ENCODE measurements at regions not wholly inside any gene's neighbourhood (a gene's known extent, or its start where the extent isn't known, plus 50 kb on each side); places are given as distances from the start of the nearest gene placed in this dataset.

DNA sequence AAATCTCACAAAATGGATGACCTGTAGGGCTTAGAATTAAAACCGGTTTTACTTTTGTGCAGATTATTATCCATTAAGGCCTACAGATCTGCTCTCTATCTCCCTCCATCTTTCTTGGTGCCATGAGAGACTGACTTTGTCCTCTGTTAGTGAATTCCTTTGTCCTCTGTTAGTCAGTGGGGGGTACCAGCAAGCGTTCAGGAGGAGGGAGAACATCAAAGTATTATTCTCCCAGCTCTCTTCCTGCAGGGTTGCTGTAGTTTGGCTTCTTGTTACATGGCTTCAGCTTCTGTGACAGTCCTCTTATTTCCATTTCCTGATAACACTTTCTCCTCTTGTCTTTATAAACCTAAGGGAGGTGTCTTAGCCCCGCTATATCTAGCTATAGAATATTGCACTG is 850.5 kb upstream of the SEMA6A start:
- WGBS, 10 experiments, result 10 to 88% (median 62%) methylated on average over 1 to 3 of the region's 3 CpGs
- peaks cover 0 to 2% of the 10 kb centered on the region in 2 donors for H3K4me1 ChIP-seq (replicated peaks in 1 of 2)
- ATAC-seq (replicated peaks in 6 of 8), result no peak
- no peak overlapping the region for H3K27ac ChIP-seq
- H3K4me3 ChIP-seq, result no peak overlapping the region
- in situ Hi-C loops (cut with MboI; ENCODE audit: low pct_unique_long_range_greater_than_20kb in 2 of 9, low sequenced_read_pairs in 9 of 9, unreplicated experiment in 9 of 9), result no loop called here

DNA sequence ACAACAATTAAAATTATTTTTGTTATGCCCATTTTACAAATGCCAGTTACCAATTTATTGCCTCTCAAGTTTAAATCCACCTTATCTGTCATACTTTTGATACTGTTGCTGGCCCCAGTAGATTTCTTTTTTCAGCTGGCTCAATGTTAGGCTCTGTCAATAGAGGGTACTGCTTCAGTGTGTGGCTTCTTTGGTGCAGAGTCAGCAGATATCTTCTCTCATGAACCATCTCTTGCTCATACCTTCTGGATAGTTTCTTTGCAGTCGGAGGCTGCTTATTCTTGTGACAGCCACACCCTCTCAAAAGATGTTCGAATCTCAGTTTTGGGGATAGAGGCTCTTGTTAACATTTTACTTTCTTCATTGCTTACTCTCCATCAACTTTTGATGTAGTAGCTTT is 849.9 kb upstream of the SEMA6A start:
- no peak overlapping the region for H3K4me3 ChIP-seq
- WGBS, 10 experiments, result 10 to 100% (median 100%) methylated on average over 1 to 2 of the region's 2 CpGs
- ATAC-seq (replicated peaks in 6 of 8), result no peak
- no peak overlapping the region for H3K27ac ChIP-seq
- in situ Hi-C loops (cut with MboI; ENCODE audit: low pct_unique_long_range_greater_than_20kb in 2 of 9, low sequenced_read_pairs in 9 of 9, unreplicated experiment in 9 of 9), result no loop called here
- peaks cover 0 to 2% of the 10 kb centered on the region in 2 donors for H3K4me1 ChIP-seq (replicated peaks in 1 of 2)

DNA sequence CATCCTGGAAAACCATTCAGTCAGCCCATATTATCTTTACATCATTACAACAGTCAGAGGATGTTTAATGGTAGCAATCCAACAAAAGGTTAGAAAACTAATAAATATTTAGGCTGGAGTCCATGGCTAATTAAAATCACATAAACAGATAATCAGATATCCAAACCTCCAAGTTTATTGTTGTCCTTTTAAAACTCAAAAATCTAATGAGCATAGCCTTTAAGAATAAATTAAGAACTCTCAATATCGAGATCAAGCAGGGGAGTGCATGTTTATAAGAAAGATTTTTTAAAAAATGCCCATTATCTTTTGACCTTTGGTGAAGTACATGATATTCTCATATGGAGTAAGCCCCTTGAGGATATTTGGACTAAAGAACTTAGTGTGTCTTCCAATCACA is 842.9 kb upstream of the SEMA6A start:
- ATAC-seq (replicated peaks in 6 of 8), result no peak
- no peak overlapping the region for H3K27ac ChIP-seq
- no peak overlapping the region for H3K4me3 ChIP-seq
- H3K4me1 ChIP-seq (replicated peaks in 1 of 2), result no peaks in the 10 kb centered on the region
- 0 to 100% (median 52%) methylated on average over 1 of the region's 1 CpG; no CpG with 5 or more reads in 2 of the 10 experiments for WGBS, 10 experiments
- in situ Hi-C loops (cut with MboI; ENCODE audit: low pct_unique_long_range_greater_than_20kb in 2 of 9, low sequenced_read_pairs in 9 of 9, unreplicated experiment in 9 of 9), result no loop called here

DNA sequence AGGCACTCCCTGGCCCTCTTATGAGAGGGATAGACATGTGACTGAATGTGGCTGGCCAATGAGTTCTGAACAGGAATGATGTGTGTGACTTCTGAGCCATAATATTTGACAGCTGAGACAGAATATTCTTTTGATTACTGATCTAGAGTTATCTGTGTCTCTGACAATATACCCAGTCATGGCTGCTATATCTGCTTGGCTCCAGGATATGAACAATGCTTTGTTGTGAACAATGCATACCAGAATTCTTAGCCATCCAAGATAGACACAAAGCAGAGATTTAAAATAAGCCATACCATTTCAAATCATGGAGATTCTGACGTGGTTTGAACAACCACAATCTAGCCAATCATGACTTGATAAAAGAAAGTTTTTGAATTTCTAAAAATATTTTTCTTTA is 840.3 kb upstream of the SEMA6A start:
- Histone ChIP-seq H3K4me1 (replicated peaks in 1 of 2) (no peaks in the 10 kb centered on the region), H3K4me3 (no peak overlapping the region), H3K27ac (no peak overlapping the region)
- WGBS, 10 experiments, result 10 to 100% (median 80%) methylated on average over 1 of the region's 1 CpG; no CpG with 5 or more reads in 2 of the 10 experiments
- in situ Hi-C loops (cut with MboI; ENCODE audit: low pct_unique_long_range_greater_than_20kb in 2 of 9, low sequenced_read_pairs in 9 of 9, unreplicated experiment in 9 of 9), result no loop called here
- ATAC-seq (replicated peaks in 6 of 8), result no peak

DNA sequence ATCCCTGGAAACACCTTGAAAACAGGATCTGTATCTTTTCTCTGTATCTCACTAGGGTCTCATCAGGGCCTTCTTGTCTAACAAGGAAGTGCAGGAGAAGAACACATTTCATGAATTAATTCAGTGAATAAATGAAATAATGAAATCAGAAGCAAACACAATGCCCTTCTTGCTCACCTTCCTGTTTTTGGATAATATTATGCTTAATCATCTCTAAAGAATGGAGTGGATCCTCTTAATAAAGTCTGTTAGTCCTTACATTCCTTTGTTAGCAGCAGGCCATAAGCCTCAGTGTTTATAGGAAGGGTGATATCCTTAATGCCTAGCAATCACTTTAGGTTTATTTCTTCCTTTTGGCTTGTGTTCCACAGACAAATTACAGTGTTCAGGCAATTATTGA is 837.1 kb upstream of the SEMA6A start:
- Histone ChIP-seq H3K4me1 (replicated peaks in 1 of 2) (no peaks in the 10 kb centered on the region), H3K27ac (no peak overlapping the region), H3K4me3 (no peak overlapping the region)
- in situ Hi-C loops (cut with MboI; ENCODE audit: low pct_unique_long_range_greater_than_20kb in 2 of 9, low sequenced_read_pairs in 9 of 9, unreplicated experiment in 9 of 9), result no loop called here
- ATAC-seq (replicated peaks in 6 of 8), result no peak

DNA sequence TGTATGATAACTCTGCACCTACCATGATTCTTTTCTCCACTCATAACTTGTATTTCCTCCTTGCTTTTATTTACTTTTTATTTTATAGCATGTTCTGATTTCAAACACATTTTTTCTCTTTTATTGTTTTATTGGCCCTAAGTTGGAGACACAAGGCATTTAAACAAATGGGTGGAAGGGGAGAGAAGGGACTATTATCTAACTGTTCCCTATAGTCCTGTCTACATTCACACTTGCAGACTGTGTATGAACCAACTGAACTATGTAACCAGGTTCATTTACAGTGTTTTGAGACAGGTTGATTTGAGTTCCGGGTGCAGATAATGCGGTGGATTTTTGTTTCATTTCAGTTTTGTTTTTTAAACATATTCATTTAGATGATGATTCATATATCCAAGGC is 830.6 kb upstream of the SEMA6A start:
- Histone ChIP-seq H3K4me1 (replicated peaks in 1 of 2) (no peaks in the 10 kb centered on the region), H3K27ac (no peak overlapping the region), H3K4me3 (no peak overlapping the region)
- ATAC-seq (replicated peaks in 6 of 8), result no peak
- in situ Hi-C loops (cut with MboI; ENCODE audit: low pct_unique_long_range_greater_than_20kb in 2 of 9, low sequenced_read_pairs in 9 of 9, unreplicated experiment in 9 of 9), result no loop called here
- WGBS, 10 experiments, result 38 to 100% (median 94%) methylated on average over 2 of the region's 2 CpGs; no CpG with 5 or more reads in 1 of the 10 experiments

DNA sequence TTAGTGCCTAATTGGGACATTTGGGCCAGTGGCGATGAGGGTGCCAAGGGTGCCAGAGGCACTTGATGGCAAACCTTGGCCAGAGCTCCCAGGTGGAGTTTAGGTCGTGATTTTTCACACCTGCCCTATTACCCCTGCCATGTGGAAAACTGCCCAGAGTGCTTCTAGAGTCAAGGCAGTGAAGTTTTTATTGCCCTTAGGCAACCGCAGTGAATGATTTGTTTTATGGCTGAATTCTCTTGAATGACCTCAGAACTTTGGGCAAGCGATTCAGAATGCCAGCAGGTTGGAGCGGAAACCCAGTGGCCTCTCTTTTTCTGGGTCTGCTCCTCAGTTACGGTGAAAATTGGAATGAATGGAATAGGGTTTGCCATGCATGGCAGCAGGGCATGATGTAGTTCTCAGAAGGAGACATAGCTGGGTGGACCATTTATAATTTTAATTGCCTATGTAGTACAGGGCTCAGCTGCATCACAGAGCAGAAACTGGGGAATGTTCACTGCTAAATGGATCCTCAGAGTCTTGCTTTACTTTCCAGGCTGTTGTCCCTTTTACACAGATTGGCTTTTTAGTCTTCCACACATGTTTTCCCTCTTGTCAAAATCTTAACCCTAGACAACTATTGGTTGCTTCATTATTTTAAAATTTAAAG is 820.0 kb upstream of the SEMA6A start:
- Histone ChIP-seq H3K4me3 (no peak overlapping the region), H3K4me1 (replicated peaks in 1 of 2) (peaks cover 0 to 4% of the 10 kb centered on the region in 2 donors), H3K27ac (no peak overlapping the region)
- WGBS, 10 experiments, result 12 to 100% (median 87%) methylated on average over 1 to 6 of the region's 6 CpGs; no CpG with 5 or more reads in 2 of the 10 experiments
- ATAC-seq (replicated peaks in 6 of 8), result no peak
- in situ Hi-C loops (cut with MboI; ENCODE audit: low pct_unique_long_range_greater_than_20kb in 2 of 9, low sequenced_read_pairs in 9 of 9, unreplicated experiment in 9 of 9), result no loop called here

DNA sequence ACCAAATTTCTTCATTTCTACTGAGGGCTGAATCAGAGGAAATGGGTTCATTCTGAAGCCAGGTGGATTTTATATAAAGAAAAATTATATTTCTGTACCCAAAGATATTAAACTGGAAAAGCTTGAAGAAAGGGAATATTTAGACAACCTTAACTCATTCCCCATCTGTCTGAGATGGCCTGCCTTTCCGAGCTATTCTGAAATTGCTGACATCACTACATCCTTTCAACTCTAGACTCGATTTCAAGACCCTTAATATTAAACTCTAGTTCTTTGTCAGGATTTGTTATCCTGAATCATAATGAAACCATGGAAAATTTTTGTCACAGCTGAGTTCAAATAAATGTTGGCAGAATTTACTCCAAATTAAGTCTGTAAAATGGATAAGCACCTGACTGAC is 818.5 kb upstream of the SEMA6A start:
- 0 to 100% (median 53%) methylated on average over 1 to 2 of the region's 2 CpGs; no CpG with 5 or more reads in 2 of the 10 experiments for WGBS, 10 experiments
- no peak overlapping the region for H3K27ac ChIP-seq
- H3K4me3 ChIP-seq, result no peak overlapping the region
- peaks cover 0 to 4% of the 10 kb centered on the region in 2 donors for H3K4me1 ChIP-seq (replicated peaks in 1 of 2)
- in situ Hi-C loops (cut with MboI; ENCODE audit: low pct_unique_long_range_greater_than_20kb in 2 of 9, low sequenced_read_pairs in 9 of 9, unreplicated experiment in 9 of 9), result no loop called here
- ATAC-seq (replicated peaks in 6 of 8), result no peak

DNA sequence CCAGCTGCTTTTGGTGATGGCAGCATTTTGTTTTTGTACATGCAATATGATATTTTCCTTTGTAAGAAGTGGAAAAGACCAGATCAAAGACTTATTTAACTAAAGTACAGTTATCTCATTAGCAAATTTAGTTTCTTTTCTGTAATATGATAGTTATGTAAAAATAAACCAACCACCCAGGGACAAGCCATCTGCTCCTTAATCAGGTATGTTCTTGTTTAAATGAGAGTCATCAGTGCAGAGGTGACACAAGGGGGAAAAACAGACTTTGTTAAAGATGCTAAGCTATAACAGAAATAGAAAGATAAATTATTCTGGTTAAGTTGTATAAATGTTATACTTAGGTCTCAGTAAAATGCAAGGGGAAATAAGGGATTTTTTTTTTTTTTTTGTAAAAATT is 805.7 kb upstream of the SEMA6A start:
- Histone ChIP-seq H3K27ac (no peak overlapping the region), H3K4me3 (no peak overlapping the region), H3K4me1 (replicated peaks in 1 of 2) (no peaks in the 10 kb centered on the region)
- ATAC-seq (replicated peaks in 6 of 8), result no peak
- in situ Hi-C loops (cut with MboI; ENCODE audit: low pct_unique_long_range_greater_than_20kb in 2 of 9, low sequenced_read_pairs in 9 of 9, unreplicated experiment in 9 of 9), result no loop called here

DNA sequence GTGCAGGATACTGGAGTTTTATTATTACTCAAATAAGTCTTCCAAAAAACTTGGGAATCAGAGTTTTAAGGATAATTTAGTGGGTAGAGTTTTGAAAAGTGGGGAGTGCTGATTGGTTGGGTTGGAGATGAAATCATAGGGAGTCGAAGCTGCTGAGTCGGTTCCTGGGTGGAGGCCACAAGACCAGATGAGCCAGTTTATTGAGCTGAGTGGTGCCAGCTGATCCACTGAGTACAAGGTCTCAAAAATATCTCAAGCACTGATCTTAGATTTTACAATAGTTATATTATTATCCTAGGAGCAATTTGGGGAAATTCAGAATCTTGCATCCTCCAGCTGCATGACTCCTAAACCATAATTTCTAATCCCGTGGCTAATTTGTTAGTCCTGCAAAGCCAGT is 804.9 kb upstream of the SEMA6A start:
- in situ Hi-C loops (cut with MboI; ENCODE audit: low pct_unique_long_range_greater_than_20kb in 2 of 9, low sequenced_read_pairs in 9 of 9, unreplicated experiment in 9 of 9), result no loop called here
- no peak for ATAC-seq (replicated peaks in 6 of 8)
- Histone ChIP-seq H3K27ac (no peak overlapping the region), H3K4me3 (no peak overlapping the region), H3K4me1 (replicated peaks in 1 of 2) (no peaks in the 10 kb centered on the region)
- 0 to 100% (median 57%) methylated on average over 1 to 3 of the region's 3 CpGs; no CpG with 5 or more reads in 4 of the 10 experiments for WGBS, 10 experiments

DNA sequence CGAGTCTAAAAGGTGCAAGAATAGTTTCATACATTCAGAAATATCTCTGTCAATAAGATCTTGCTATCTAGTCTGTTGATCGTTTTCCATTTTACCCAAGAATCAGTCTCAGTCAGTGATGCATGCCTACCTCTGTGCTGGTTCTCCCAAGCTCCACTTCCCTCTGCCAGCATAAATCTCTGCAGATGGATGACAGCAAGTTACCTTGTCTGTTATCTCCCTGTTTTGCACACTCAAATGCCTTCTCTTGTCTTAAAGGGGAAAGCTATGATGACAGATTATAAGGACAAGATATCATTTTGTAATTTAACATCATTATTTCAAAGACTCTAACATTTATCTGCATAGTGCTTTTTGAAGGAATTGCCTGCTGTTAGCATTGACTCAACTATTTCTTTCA is 802.1 kb upstream of the SEMA6A start:
- WGBS, 10 experiments, result 0 to 63% (median 20%) methylated on average over 1 to 2 of the region's 2 CpGs; no CpG with 5 or more reads in 1 of the 10 experiments

DNA sequence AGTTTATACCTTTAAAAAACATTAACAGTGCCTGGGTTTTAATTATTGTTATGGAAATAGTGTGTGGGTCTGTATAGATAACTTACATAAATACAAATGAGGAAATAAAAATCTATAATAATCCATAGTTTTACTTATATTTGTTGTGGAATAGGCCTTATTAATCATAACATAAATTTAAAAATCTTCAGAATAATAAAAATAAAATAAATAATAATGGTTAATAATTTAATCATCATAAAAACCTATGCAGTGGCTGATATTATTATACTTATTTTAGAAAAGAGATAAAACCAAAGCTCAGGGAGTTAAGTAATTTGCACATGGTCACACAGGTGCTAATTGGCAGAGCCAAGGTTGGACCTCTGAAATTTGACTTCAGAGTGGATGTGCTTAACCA is 785.3 kb upstream of the SEMA6A start:
- H3K4me1 ChIP-seq (replicated peaks in 1 of 2), result no peaks in the 10 kb centered on the region
- ATAC-seq (replicated peaks in 6 of 8), result no peak
- no peak overlapping the region for H3K4me3 ChIP-seq
- H3K27ac ChIP-seq, result no peak overlapping the region
- in situ Hi-C loops (cut with MboI; ENCODE audit: low pct_unique_long_range_greater_than_20kb in 2 of 9, low sequenced_read_pairs in 9 of 9, unreplicated experiment in 9 of 9), result no loop called here

More for the DNA sequence above, 802.1 kb upstream of the SEMA6A start:
- Histone ChIP-seq H3K4me3 (no peak overlapping the region), H3K4me1 (replicated peaks in 1 of 2) (no peaks in the 10 kb centered on the region), H3K27ac (no peak overlapping the region)
- peak in 2 of 8 experiments; percentile 53 to 71 for ATAC-seq (replicated peaks in 6 of 8)
- in situ Hi-C loops (cut with MboI; ENCODE audit: low pct_unique_long_range_greater_than_20kb in 2 of 9, low sequenced_read_pairs in 9 of 9, unreplicated experiment in 9 of 9), result no loop called here

DNA sequence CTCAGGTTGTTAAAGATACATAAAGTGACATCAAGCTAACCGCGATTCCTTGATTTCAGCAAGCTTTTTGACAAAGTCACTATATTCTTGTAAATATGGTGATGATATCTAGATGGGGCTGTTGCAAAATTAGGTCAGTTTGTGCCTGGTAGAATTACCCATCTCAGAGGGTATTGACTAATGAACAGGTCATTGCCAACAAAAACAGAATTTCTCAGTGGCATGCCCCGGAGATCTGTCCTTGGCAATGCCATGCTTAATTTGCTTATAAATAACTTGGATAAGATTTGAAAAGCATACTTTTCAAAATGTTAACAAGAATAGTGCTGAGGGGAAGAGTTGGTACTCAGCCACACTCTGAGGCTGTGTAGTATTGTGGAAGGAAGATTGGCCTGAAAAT is 783.3 kb upstream of the SEMA6A start:
- no peak overlapping the region for H3K4me3 ChIP-seq
- in situ Hi-C loops (cut with MboI; ENCODE audit: low pct_unique_long_range_greater_than_20kb in 2 of 9, low sequenced_read_pairs in 9 of 9, unreplicated experiment in 9 of 9), result no loop called here
- 67 to 100% (median 92%) methylated on average over 2 to 3 of the region's 3 CpGs; no CpG with 5 or more reads in 3 of the 10 experiments for WGBS, 10 experiments
- no peak for ATAC-seq (replicated peaks in 6 of 8)
- H3K4me1 ChIP-seq (replicated peaks in 1 of 2), result no peaks in the 10 kb centered on the region
- no peak overlapping the region for H3K27ac ChIP-seq

DNA sequence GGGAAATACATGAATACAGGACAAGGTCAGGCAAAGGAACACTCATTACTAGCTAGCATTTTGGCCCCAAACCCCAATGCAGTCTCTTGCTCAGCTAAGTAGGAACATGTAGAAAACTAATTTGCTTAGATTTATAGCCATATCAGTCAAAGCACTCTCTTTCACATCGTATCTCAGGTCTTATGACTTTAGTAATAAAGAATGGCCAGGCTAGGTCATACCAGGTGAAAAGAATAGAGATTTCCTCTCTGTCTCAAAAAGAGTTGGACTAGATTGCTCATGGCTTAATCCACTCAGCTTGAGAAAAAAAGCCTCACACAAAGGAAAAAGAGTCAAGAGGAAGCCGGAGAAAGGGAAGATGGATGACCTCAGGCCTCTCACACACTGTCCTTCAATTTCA is 772.7 kb upstream of the SEMA6A start:
- H3K4me3 ChIP-seq, result no peak overlapping the region
- ATAC-seq (replicated peaks in 6 of 8), result peak in 5 of 8 experiments; percentile 44 to 78 (median 48)
- WGBS, 10 experiments, result 0 to 43% (median 4%) methylated on average over 1 to 2 of the region's 2 CpGs; no CpG with 5 or more reads in 2 of the 10 experiments
- peaks cover 6 to 8% of the 10 kb centered on the region in 2 donors for H3K4me1 ChIP-seq (replicated peaks in 1 of 2)
- in situ Hi-C loops (cut with MboI; ENCODE audit: low pct_unique_long_range_greater_than_20kb in 2 of 9, low sequenced_read_pairs in 9 of 9, unreplicated experiment in 9 of 9), result no loop called here
- H3K27ac ChIP-seq, result no peak overlapping the region

All from motor neuron (in vitro differentiated cells).